Mammary epithelial cell (primary cell): ENCODE measurements at regions not wholly inside any gene's neighbourhood (a gene's known extent, or its start where the extent isn't known, plus 50 kb on each side); places are given as distances from the start of the nearest gene placed in this dataset.

Experiments used
- EZH2 ChIP-seq: IDR thresholded peaks from 2 replicates; pipeline ENCODE4 v1.6.1; 2012; ENCODE audit warnings: low read length, inconsistent platforms, borderline replicate concordance
- TF ChIP-seq, protein P1 (sequence below), 2 donors: IDR thresholded peaks in 1 of 2; conservative IDR thresholded peaks in 1 of 2; 2 replicates each; pipeline ENCODE4 v1.5.1; 2011 to 2012; ENCODE audit warnings: inconsistent platforms in 2 of 2, low read length in 2 of 2, mild to moderate bottlenecking in 2 of 2, control low read depth in 1 of 2, low read depth in 1 of 2; ENCODE audit not compliant: insufficient read depth in 1 of 2; ENCODE audit errors: extremely low read depth in 1 of 2

DNA sequence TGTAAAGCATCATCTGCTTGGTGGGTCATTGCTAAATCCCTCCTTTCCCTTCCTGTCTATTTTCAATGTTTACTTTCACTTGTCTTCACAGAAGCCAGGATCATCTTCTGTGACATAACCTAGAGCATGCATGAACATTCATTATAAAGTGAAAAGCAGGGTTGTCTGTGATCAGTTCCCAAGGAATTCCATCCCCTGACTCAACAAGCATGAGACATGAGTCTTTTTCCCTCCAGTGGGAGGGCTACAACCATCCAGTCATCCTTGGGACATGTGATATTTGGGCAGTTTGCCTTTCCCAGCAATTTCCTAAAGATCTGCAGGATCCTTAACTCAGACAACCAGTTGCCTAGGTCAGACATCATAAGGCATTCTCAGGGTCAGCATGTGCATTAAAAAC, 166.3 kb upstream of the TMEM196 start:
- no peak for TF ChIP-seq EZH2
- TF ChIP-seq, protein P1, sequence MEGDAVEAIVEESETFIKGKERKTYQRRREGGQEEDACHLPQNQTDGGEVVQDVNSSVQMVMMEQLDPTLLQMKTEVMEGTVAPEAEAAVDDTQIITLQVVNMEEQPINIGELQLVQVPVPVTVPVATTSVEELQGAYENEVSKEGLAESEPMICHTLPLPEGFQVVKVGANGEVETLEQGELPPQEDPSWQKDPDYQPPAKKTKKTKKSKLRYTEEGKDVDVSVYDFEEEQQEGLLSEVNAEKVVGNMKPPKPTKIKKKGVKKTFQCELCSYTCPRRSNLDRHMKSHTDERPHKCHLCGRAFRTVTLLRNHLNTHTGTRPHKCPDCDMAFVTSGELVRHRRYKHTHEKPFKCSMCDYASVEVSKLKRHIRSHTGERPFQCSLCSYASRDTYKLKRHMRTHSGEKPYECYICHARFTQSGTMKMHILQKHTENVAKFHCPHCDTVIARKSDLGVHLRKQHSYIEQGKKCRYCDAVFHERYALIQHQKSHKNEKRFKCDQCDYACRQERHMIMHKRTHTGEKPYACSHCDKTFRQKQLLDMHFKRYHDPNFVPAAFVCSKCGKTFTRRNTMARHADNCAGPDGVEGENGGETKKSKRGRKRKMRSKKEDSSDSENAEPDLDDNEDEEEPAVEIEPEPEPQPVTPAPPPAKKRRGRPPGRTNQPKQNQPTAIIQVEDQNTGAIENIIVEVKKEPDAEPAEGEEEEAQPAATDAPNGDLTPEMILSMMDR (conservative IDR thresholded peaks at IDR 0.05 in 1 of 2, IDR thresholded peaks at IDR 0.05 in 1 of 2; ENCODE audit: extremely low read depth in 1 of 2, insufficient read depth in 1 of 2, low read depth in 1 of 2, low read length in 2 of 2): no peak
